B cell (primary cell): ENCODE measurements at regions not wholly inside any gene's neighbourhood (a gene's known extent, or its start where the extent isn't known, plus 50 kb on each side); places are given as distances from the start of the nearest gene placed in this dataset.
"Not testable (repeated sequence)": the region's sequence is repeated elsewhere in the genome, so short reads cannot be mapped to it uniquely, and the experiment has no call there.

Experiments
- ATAC-seq: fragments of 200-7000 bp; cut with Tn5 transposase; one replicate; pipeline ENCODE4 v1.10.0; 2021; ENCODE audit warnings: low read depth, mild to moderate bottlenecking, moderate number of reproducible peaks, moderate library complexity
- CTCF ChIA-PET: fragments of 350-600 bp; sonication (Branson Sonifier 250); formaldehyde crosslinking; loops from one replicate; lab custom pipeline; 2021; ENCODE audit warnings: antibody characterized with exemption, inconsistent platforms; lab: Charles Lee
- POLR2A ChIA-PET: fragments of 350-600 bp; sonication (Branson Sonifier 250); formaldehyde crosslinking; loops from one replicate; lab custom pipeline; 2021; ENCODE audit warnings: antibody characterized with exemption; lab: Charles Lee
- DNase-seq: peaks from one replicate; pipeline ENCODE4 v3.0.0; 2013
- H2AFZ ChIP-seq: 2 replicates; pipeline ENCODE4 v1.6.1; 2012; ENCODE audit warnings: mild to moderate bottlenecking, low read depth, low read length; ENCODE audit not compliant: insufficient read depth, poor library complexity, severe bottlenecking
- H3K27ac ChIP-seq, 2 donors: 1 replicate in 1 of 2; 2 replicates in 1 of 2; pipeline ENCODE4 v1.5.1; 2012 to 2013; ENCODE audit warnings: low read length in 2 of 2, mild to moderate bottlenecking in 2 of 2, moderate library complexity in 1 of 2
- H3K27me3 ChIP-seq, 4 experiments: fragments of 200-600 bp in 1 of 4; sonication (generic) in 1 of 4; replicated peaks in 1 of 4; 1 replicate in 2 of 4; 2 replicates in 2 of 4; pipeline versions ENCODE4 v1.6.1 to v1.7.0; 2013 to 2016; ENCODE audit warnings: low read length in 3 of 4, mild to moderate bottlenecking in 2 of 4, mixed read lengths in 1 of 4, moderate library complexity in 1 of 4; ENCODE audit not compliant: insufficient read depth in 4 of 4, control insufficient read depth in 3 of 4; ENCODE audit errors: control extremely low read depth in 1 of 4
- H3K36me3 ChIP-seq, 2 experiments: replicated peaks in 1 of 2; 1 replicate in 1 of 2; 2 replicates in 1 of 2; pipeline versions ENCODE4 v1.6.1 to v1.7.1; 2013; ENCODE audit warnings: low read length in 1 of 2; ENCODE audit not compliant: insufficient read depth in 2 of 2, control insufficient read depth in 1 of 2; ENCODE audit errors: control extremely low read depth in 1 of 2, extremely low read depth in 1 of 2
- H3K4me1 ChIP-seq, 2 donors: fragments of 200-600 bp in 1 of 2; sonication (generic) in 1 of 2; 1 replicate in 1 of 2; 2 replicates in 1 of 2; pipeline versions ENCODE4 v1.5.1 to v1.6.1; 2013 to 2017; ENCODE audit warnings: low read length in 2 of 2; ENCODE audit not compliant: control insufficient read depth in 2 of 2, insufficient read depth in 2 of 2
- H3K4me2 ChIP-seq: replicated peaks from 2 replicates; pipeline ENCODE3; 2012; ENCODE audit warnings: mild to moderate bottlenecking, low read depth, low read length; ENCODE audit not compliant: poor library complexity, severe bottlenecking
- H3K4me3 ChIP-seq, 5 experiments: fragments of 200-600 bp in 1 of 5; sonication (generic) in 1 of 5; 1 replicate in 3 of 5; 2 replicates in 2 of 5; pipeline versions ENCODE4 v1.5.1 to v1.7.0; 2011 to 2016; ENCODE audit warnings: low read length in 4 of 5, mild to moderate bottlenecking in 4 of 5, low read depth in 2 of 5, control low read depth in 1 of 5, moderate library complexity in 1 of 5; ENCODE audit not compliant: insufficient read depth in 1 of 5; ENCODE audit errors: control extremely low read depth in 1 of 5, extremely low read depth in 1 of 5
- H3K79me2 ChIP-seq: fragments of 200-600 bp; sonication (generic); one replicate; pipeline ENCODE4 v1.6.0; 2016; ENCODE audit warnings: low read length; ENCODE audit not compliant: control insufficient read depth, insufficient read depth
- H3K9ac ChIP-seq: fragments of 200-600 bp; sonication (generic); 2 replicates; pipeline ENCODE4 v1.6.1; 2017; ENCODE audit warnings: mild to moderate bottlenecking, low read length, moderate library complexity
- H3K9me3 ChIP-seq, 3 donors: one replicate each; pipeline versions ENCODE4 v1.6.1 to v1.7.1; 2013; ENCODE audit warnings: low read length in 2 of 3; ENCODE audit not compliant: control insufficient read depth in 2 of 3, insufficient read depth in 1 of 3; ENCODE audit errors: control extremely low read depth in 1 of 3
- H4K20me1 ChIP-seq: 2 replicates; pipeline ENCODE4 v1.6.0; 2012; ENCODE audit warnings: mild to moderate bottlenecking, low read length; ENCODE audit not compliant: insufficient read depth, control insufficient read depth, poor library complexity, severe bottlenecking
- H3K27ac Mint-ChIP-seq: one replicate; pipeline ENCODE4 v1.8.0; 2021; ENCODE audit warnings: mixed read lengths
- H3K27me3 Mint-ChIP-seq: one replicate; pipeline ENCODE4 v1.8.0; 2021; ENCODE audit warnings: mixed read lengths
- H3K4me1 Mint-ChIP-seq: one replicate; pipeline ENCODE4 v1.8.0; 2021; ENCODE audit warnings: mixed read lengths
- H3K4me3 Mint-ChIP-seq: one replicate; pipeline ENCODE4 v1.8.0; 2021; ENCODE audit warnings: mixed read lengths
- H3K9me3 Mint-ChIP-seq: one replicate; pipeline ENCODE4 v1.8.0; 2022; ENCODE audit warnings: mixed read lengths; ENCODE audit not compliant: insufficient read depth
- CTCF ChIP-seq: fragments of 200-600 bp; IDR thresholded peaks from one replicate; pipeline ENCODE4 v1.8.0; 2022; ENCODE audit warnings: antibody characterized with exemption, mild to moderate bottlenecking
- EZH2 ChIP-seq: IDR thresholded peaks from 2 replicates; pipeline ENCODE4 v1.6.1; 2012; ENCODE audit warnings: borderline replicate concordance, low read depth, mild to moderate bottlenecking, moderate library complexity, low read length; ENCODE audit not compliant: insufficient read depth, poor library complexity, severe bottlenecking
- WGBS: methylation state at CpG from one replicate; pipeline ENCODE4 v1.1.5; 2013; ENCODE audit warnings: missing lambda C conversion rate; ENCODE audit not compliant: insufficient coverage; 5-methylcytosine and 5-hydroxymethylcytosine counted together
- intact Hi-C: fragments of 100-400 bp; cut with micrococcal nuclease; formaldehyde crosslinking; loops from one replicate; pipeline ENCODE4 v1.10.0; 2022

GRCh38 chr5:90084342-90084741 lies 325.2 kb downstream of the CETN3 start:
- DNase-seq = no peak
- CTCF ChIA-PET = interaction anchor here (0.7 kb wide), 1 partner anchor 42 kb away, joined by 4 read pairs; no protein-coding TSS in a partner anchor
- 98% methylated on average over 3 of the region's 3 CpGs for WGBS

GRCh38 chr5:90073026-90073570 lies 336.5 kb downstream of the CETN3 start:
- H3K4me3 Mint-ChIP-seq, POLR2A ChIA-PET, H3K4me1 ChIP-seq, H3K27ac Mint-ChIP-seq, H4K20me1 ChIP-seq, H3K36me3 ChIP-seq, H3K4me3 ChIP-seq, H3K9me3 ChIP-seq, H3K9ac ChIP-seq, H2AFZ ChIP-seq, H3K4me2 ChIP-seq, H3K27me3 Mint-ChIP-seq, ATAC-seq, H3K4me1 Mint-ChIP-seq, H3K27me3 ChIP-seq, H3K79me2 ChIP-seq, DNase-seq, CTCF ChIA-PET, H3K27ac ChIP-seq, H3K9me3 Mint-ChIP-seq, intact Hi-C loops: not testable (repeated sequence)
- WGBS = 97% methylated on average over 20 of the region's 22 CpGs

More at GRCh38 chr5:90084342-90084741, 325.2 kb downstream of the CETN3 start:
- Histone ChIP-seq H3K4me2 (no peak overlapping the region), H3K27me3 (no peaks in the 10 kb centered on the region), H4K20me1 (no peaks in the 10 kb centered on the region), H2AFZ (no peak overlapping the region), H3K36me3 (no peaks in the 10 kb centered on the region), H3K9ac (no peak overlapping the region), H3K79me2 (no peaks in the 10 kb centered on the region), H3K27ac (no peak overlapping the region), H3K4me3 (no peak overlapping the region), H3K4me1 (no peaks in the 10 kb centered on the region), H3K9me3 (peaks cover under 1 to 18% (median 3%) of the 10 kb centered on the region in 3 donors)
- POLR2A ChIA-PET = no interaction called here
- H3K4me3 Mint-ChIP-seq = no peak overlapping the region
- H3K27ac Mint-ChIP-seq = no peak overlapping the region
- TF ChIP-seq CTCF (no peak), EZH2 (no peak)
- H3K9me3 Mint-ChIP-seq = peaks cover 11% of the 10 kb centered on the region
- peaks cover 3% of the 10 kb centered on the region for H3K4me1 Mint-ChIP-seq
- H3K27me3 Mint-ChIP-seq = no peaks in the 10 kb centered on the region
- intact Hi-C loops = no loop called here
- no peak for ATAC-seq
